ENCODE measurements at regions not wholly inside any gene's neighbourhood (a gene's known extent, or its start where the extent isn't known, plus 50 kb on each side); places are given as distances from the start of the nearest gene placed in this dataset.
"Not testable (repeated sequence)": the region's sequence is repeated elsewhere in the genome, so short reads cannot be mapped to it uniquely, and the experiment has no call there.

- Histone ChIP-seq H3K27me3 (no peaks in the 10 kb centered on the region), H3K9me3 (no peaks in the 10 kb centered on the region), H3K4me3 (ENCODE audit: low read depth, low read length) (no peak overlapping the region), H3K4me1 (no peaks in the 10 kb centered on the region), H3K36me3 (no peaks in the 10 kb centered on the region)
- TF ChIP-seq CTCF (IDR thresholded peaks at IDR 0.05; ENCODE audit: low read depth, low read length): no peak
- DNase-seq: no peak
These were observed 315.3 kb downstream of the OMA1 start for GRCh38 chr1:58231204-58231603.

DNA sequence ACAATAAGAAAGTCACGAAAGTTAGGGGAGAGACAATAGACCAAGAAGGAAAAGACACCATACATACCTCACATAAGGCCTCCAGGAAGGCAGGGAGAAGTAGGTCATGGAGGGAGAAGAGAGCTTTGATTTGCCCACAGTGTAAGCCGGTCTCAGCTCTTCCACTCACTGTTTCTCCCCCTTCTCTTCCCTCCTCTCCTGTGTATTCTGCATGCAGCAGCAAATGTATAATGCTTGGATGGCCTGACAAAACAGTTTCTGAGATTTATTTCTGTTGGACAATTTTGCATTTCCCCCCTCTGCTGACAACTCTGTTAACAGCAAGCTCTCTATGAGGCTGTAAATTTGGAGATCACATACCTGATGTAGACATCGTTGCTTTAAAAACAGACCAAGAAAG, 318.9 kb downstream of the OMA1 start:
- H3K9me3 ChIP-seq: no peaks in the 10 kb centered on the region
- no peak for TF ChIP-seq CTCF (IDR thresholded peaks at IDR 0.05; ENCODE audit: low read depth, low read length)
- H3K4me3 ChIP-seq (ENCODE audit: low read depth, low read length): no peak overlapping the region
- no peak for DNase-seq
- no peaks in the 10 kb centered on the region for H3K4me1 ChIP-seq
- no peaks in the 10 kb centered on the region for H3K36me3 ChIP-seq
- no peaks in the 10 kb centered on the region for H3K27me3 ChIP-seq

DNA sequence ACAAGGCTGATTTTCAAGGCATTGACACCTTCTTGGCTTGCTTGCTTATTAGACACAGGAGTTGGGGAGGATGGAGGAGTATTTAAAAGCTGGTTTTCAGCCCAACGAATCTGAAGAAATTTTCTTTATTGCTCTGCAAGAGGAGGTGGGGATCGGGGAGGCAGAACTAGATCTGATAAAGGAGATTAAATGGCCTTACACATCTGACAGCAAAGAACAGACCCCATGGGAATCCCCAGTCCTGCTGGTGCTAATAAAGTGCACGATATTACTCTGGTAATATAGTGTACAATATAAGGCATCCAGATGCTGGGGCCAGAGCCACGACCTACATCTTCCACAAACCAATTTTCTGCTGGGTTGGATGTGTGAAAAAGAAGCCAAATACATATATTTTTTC, 323.0 kb downstream of the OMA1 start:
- Histone ChIP-seq H3K4me1 (no peaks in the 10 kb centered on the region), H3K9me3 (no peaks in the 10 kb centered on the region), H3K36me3 (no peaks in the 10 kb centered on the region), H3K4me3 (ENCODE audit: low read depth, low read length) (no peak overlapping the region), H3K27me3 (no peaks in the 10 kb centered on the region)
- DNase-seq: no peak
- TF ChIP-seq CTCF (IDR thresholded peaks at IDR 0.05; ENCODE audit: low read depth, low read length): no peak

- no peak for TF ChIP-seq CTCF (IDR thresholded peaks at IDR 0.05; ENCODE audit: low read depth, low read length)
- Histone ChIP-seq H3K4me3 (ENCODE audit: low read depth, low read length) (no peak overlapping the region), H3K4me1 (no peaks in the 10 kb centered on the region), H3K27me3 (no peaks in the 10 kb centered on the region), H3K9me3 (no peaks in the 10 kb centered on the region), H3K36me3 (no peaks in the 10 kb centered on the region)
- no peak for DNase-seq
These were observed 325.6 kb downstream of the OMA1 start for GRCh38 chr1:58220836-58221472.

GRCh38 chr1:58216169-58216568, 330.4 kb downstream of the OMA1 start:
- not testable (repeated sequence) for H3K4me1 ChIP-seq; H3K27me3 ChIP-seq; H3K36me3 ChIP-seq; H3K9me3 ChIP-seq; H3K4me3 ChIP-seq (ENCODE audit: low read depth, low read length); DNase-seq

DNA sequence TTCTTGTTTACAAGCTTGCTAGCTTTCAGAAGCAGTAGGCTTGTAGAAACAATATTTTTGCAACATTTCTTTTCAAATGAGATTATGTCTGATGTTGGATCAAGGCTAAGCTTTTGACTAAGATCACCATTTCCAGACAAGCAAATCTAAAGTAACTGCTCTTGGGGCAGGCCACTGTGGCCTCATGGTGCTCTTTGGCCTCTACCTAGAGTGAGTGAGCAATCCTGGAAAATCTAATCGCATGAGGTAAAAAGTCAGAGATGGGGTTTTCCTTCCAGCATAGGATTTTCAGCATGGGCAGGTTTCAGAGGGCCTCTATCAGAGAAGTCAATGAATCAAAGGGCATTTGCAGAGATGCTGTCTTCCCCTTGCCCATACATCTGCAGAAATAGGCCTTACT, 331.9 kb downstream of the OMA1 start:
- no peaks in the 10 kb centered on the region for H3K9me3 ChIP-seq
- H3K4me1 ChIP-seq: no peaks in the 10 kb centered on the region
- no peaks in the 10 kb centered on the region for H3K36me3 ChIP-seq
- DNase-seq: no peak
- H3K27me3 ChIP-seq: no peaks in the 10 kb centered on the region
- no peak for TF ChIP-seq CTCF (IDR thresholded peaks at IDR 0.05; ENCODE audit: low read depth, low read length)
- H3K4me3 ChIP-seq (ENCODE audit: low read depth, low read length): no peak overlapping the region

GRCh38 chr1:58211869-58212268, 334.7 kb downstream of the OMA1 start:
- no peaks in the 10 kb centered on the region for H3K9me3 ChIP-seq
- H3K27me3 ChIP-seq: no peaks in the 10 kb centered on the region
- no peaks in the 10 kb centered on the region for H3K4me1 ChIP-seq
- DNase-seq: no peak
- no peak overlapping the region for H3K4me3 ChIP-seq (ENCODE audit: low read depth, low read length)
- no peak for TF ChIP-seq CTCF (IDR thresholded peaks at IDR 0.05; ENCODE audit: low read depth, low read length)
- no peaks in the 10 kb centered on the region for H3K36me3 ChIP-seq
